GM23248 (cell line): ENCODE measurements at regions not wholly inside any gene's neighbourhood (a gene's known extent, or its start where the extent isn't known, plus 50 kb on each side); places are given as distances from the start of the nearest gene placed in this dataset.

Experiments used
- EZH2 ChIP-seq: fragments of 200-600 bp; sonication (generic); IDR thresholded peaks from 2 replicates; pipeline ENCODE4 v1.6.1; 2018; ENCODE audit warnings: antibody characterized with exemption, mild to moderate bottlenecking; ENCODE audit not compliant: insufficient read depth, poor library complexity, severe bottlenecking
- EZH2phosphoT487 ChIP-seq: fragments of 200-600 bp; sonication (generic); IDR thresholded peaks from 2 replicates; pipeline ENCODE4 v1.6.1; 2018; ENCODE audit warnings: antibody characterized with exemption, moderate library complexity, mild to moderate bottlenecking, low read depth; ENCODE audit not compliant: insufficient read depth

GRCh38 chr4:13721894-13722293, 94.4 kb upstream of the BOD1L1 start:
- no peak for TF ChIP-seq EZH2phosphoT487
- no peak for TF ChIP-seq EZH2
